ENCODE measurements at regions not wholly inside any gene's neighbourhood (a gene's known extent, or its start where the extent isn't known, plus 50 kb on each side); places are given as distances from the start of the nearest gene placed in this dataset.

DNA sequence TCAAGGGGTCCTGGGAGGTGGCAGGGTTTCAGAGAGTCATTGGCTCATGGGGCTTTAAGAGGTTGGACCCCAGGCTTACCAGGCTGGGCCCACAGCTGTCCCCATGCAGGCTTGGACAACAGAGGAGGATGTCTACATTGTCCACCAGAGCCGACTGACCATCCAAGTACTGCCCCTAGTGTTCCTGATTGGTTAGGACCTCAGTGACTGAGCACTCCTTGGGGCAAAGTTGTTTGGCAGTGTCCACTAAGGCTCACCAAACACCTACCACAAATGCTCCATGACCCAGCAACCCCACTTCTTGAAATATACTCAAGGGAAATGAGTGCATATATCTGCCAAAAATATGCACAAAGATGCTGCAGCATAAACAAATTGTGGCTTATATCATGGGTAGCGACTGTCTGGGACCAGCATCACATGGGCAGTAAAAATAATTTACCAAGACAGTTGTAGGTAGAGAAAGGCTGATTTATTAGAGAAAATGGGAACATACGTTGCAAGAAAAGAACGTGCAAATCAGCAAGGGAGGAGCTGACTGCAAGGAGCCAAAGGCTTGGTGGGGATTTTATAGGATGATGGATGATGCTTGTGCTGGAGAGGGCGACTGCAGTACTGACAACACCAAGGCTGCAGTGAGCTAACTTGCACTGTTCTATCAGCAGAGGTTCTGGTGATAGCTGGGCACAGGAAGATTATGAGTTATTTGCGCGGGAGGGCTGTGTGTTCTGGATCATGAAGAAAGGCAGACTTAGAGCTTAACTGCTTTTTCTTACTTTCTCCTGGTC, 265.2 kb downstream of the GADD45G start:
- no peak for DNase-seq

- DNase-seq, result no peak
Measured at GRCh38 chr9:89871871-89872331, 267.1 kb downstream of the GADD45G start.

DNA sequence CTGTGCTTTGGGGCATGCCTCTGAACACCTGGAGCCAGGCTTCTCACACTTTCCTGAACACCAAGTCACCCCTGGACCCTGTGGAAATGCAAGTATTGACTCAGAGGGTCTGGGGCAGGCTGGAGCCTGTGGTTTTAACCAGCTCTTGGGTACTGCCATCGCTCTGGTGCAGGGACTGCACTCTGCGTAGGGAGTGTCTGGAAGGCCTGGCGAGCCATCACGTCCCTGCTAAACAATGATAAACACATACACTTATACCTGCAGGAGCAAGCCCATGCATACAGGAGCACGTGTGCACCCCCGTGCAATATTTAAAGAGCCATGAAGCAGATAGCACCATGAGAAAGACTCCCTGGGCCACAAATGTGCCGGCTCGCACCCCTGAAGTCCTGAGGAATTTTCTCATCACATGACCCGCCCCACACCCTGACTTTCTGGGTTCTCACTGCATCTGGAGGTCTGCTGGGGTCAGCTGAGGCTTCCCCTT, 267.7 kb downstream of the GADD45G start:
- no peak for DNase-seq

DNA sequence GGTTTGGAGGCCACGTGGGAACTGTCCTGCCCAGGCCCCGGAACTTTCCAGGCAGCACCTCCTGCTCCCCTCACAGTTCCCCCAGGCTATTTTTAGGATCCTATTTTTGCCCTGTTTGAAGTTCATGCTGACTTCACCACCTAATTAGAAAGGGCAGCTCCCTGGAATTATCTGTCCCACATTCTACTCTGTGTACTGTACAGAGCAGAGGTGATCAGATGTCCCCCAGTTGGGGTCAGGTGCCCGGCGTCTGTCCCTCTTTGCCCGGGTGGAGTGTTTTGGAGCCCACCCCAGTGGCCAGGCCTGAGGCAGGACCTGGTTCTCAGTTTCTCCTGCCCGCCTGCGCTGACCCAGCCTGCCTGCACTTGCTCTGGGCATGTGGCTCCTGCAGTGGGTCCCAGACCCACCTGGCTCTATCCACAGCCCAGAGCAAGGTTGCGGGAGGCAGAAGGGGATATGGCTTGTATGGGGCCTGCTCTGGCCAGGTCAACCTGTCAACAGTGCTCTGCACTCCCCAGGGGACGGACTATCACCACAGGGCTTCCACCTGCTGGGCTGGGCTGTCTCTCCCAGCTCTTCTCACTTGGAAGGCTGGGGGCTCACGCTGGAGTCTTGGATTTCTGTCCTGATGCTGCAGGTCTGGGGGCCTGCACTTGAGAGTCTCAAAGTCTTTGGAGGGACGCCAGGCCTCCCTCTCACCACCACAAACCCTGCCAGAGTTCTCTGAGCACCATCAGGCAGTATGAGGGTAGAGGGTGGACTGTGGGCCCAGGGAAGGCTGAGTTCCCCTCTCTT, 268.3 kb downstream of the GADD45G start:
- DNase-seq, result no peak

- no peak for DNase-seq
Measured at GRCh38 chr9:89873801-89874200, 269.0 kb downstream of the GADD45G start.

GRCh38 chr9:89874351-89875321, 269.8 kb downstream of the GADD45G start:
- DNase-seq, result no peak

DNA sequence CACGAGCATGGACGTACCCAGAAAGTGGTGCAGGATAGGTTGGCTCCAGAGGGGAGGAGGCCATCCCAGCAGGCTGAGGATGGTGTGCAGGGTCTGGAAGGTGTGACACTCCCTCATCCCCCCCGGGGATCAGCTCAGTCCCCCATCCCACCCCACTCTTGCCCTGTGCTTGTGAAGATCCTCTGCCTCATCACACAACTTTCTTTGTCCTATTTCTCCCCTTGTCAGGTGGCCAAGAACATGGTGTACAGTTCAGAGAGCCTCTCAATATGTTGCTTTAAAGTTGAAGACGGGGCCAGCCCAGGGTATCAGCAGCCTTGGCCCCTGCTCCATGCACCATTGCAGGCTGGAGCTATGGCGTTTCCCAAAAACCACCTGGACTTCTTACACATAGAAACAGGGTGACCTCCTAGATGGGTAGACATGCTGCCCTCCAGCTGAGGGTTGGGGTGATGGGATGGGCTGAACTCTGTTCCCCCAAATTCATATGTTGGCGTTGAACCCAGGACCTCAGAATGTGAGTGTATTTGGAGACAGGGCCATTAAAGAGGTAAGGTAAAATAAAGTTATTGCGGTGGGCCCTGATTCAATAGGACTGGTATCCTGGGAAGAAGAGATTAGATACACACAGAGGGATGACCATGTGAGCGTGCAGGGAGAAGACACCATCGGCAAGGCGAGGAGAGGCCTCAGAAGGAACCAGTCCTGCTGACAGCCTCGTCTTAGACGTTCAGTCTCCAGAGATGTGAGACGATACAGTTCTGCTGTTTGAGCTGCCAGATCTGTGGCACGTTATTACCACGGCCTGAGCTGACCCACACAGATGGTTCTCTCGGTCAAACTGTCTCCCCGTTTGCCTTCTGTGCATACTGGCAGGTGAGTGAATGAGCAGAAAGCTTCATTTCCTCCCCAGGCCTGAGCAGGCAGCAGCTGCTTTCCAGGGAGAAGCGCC, 272.5 kb downstream of the GADD45G start:
- DNase-seq, result no peak

- DNase-seq, result no peak
Measured at GRCh38 chr9:89878003-89878411, 273.2 kb downstream of the GADD45G start.

- DNase-seq, result no peak
Measured at GRCh38 chr9:89878687-89879086, 273.9 kb downstream of the GADD45G start.

DNA sequence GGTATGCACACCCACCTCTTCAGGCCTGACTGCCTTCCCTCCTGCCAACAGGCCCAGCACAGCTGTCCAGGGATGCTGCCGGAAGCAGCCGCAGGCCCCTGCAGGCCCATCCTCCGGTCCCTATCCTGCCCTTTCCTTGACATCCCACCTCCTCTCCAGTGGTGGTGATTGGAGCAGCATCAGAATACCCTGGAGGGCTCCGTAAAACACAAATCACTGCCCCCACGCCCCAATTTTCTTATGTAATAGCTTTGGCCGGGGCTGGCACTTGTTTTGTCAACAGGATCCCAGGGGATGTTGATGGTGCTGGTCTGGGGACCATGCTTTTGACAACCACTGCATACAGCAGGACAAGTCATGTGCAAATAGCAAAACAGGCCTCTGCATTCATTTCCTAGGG, 274.5 kb downstream of the GADD45G start:
- DNase-seq, result no peak

- no peak for DNase-seq
Measured at GRCh38 chr9:89879701-89880100, 274.9 kb downstream of the GADD45G start.

- DNase-seq, result no peak
Measured at GRCh38 chr9:89880161-89880560, 275.3 kb downstream of the GADD45G start.

DNA sequence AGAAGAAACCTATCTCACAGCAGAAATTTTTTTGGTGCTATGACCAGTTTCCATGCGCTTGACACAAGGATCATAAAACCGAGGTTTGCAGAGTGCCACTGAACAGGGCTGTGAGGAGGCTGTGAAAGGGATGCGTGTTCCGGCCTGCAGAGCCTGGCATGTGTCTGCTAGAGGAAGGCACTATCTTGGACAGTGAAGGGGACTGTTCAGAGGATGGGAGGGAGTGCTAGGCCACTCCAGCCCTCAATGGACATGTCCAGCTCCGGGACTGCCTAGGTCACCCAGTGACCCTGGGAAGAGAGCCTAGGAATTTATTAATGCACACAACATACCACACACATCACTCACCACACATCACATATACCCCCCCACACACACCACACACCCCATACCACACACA, 275.9 kb downstream of the GADD45G start:
- no peak for DNase-seq

DNA sequence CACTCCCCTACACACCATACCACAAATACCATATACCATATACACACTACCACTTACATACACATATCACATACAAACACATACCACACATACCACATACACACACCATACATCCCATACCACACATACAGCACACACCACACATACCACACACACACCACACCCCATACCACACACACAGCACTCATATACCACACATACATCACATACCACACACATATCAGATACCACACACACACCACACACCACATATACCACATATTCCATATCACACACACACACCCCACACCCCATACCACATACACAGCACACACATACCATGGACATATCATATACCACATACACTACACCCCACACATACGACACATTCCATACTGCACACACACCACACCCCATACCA, 276.6 kb downstream of the GADD45G start:
- no peak for DNase-seq

DNA sequence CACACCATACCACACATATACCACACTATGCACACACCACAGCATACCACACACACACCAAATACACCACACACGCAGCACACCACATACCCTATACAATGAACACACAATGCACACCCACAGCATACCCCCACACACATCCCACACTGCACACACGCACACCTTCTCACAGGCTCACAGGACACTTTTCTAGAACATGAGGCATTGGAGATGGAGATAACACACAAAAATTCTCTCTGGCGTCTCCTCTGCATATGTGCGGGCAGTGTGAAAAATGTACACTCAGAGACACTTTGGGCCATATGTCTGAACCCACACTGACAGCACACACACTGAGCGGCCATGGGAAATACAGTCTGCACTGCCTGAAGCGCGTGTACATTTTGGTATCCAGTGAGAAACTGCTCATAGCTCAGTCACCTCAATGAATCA, 278.1 kb downstream of the GADD45G start:
- DNase-seq, result no peak

DNA sequence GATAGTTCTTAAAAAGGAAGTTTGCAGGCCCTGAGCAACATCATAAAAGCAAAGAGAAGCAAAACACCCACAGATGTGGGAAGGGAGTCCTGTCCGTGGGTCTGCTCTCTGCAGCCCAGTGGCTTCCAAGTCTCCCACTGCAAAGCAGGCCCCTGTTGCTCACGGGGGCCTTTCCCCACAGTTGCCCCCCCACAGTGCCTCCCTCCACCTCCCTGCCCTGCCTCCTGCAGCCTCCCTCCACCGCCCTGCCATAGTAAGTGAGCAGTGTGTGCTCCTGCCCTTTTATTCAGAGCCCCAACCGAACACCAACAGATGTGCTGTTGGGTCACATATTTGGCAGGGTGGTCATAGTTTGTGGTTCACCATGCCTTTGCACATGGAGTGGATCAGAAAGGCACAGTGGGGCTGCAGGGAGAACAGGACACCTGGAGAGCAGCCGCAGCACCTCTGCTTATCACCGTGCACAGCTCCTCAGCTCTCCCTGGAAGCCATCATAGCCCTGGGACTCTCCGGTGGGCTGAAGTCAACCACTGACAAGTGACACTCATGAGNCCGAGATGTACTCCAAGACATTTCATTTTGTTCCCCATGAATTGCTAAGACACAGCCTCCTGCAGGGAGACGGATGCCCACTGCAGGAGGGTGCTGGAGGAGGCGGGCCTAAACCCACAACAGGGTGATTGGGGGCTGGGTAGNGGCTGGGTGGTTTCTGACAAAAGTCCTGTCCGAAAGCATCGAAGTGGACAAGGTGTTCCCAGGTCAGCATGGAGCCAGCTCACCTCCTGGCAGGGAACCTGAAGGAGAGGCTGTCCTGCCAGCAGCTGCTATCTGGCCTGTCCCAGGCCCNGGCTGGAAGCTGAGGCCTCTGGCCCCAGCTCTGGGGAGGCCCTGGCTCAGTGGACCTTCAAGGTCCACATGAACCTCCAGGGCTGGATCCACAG, 278.9 kb downstream of the GADD45G start:
- no peak for DNase-seq

DNA sequence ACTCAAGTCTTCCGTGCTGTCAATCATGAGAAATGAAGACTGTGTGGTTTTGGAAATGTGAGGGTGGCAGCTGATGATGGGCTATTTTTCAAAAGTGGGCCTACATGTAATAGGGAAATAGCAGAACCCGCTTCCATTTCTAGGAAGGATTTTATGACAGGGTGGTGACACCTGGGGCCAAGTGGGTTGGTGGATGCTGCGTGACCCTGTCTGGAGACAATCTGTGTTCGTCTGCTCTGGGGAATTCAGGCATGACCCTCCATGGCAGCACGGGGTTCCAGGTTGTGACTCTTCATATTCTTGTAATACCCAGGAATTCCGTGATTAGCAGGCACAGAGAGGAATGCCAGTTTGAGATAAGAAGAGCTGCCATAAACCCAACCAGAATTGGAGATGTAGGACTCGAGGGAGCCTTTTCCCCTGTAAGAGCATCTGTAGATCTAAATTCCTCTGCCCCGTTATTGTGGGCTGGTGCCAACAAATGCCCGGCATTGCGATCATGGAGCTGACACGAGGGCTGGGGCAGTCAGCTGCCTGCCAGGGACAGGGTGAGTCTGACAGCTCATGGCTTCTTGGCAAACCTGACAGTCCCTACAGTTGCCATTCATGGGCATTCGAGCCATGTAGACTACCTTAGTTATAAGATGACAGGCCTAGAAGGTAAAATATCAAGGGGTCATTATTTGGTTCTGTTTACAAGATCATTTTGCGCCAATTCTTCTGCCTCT, 279.7 kb downstream of the GADD45G start:
- no peak for DNase-seq

DNA sequence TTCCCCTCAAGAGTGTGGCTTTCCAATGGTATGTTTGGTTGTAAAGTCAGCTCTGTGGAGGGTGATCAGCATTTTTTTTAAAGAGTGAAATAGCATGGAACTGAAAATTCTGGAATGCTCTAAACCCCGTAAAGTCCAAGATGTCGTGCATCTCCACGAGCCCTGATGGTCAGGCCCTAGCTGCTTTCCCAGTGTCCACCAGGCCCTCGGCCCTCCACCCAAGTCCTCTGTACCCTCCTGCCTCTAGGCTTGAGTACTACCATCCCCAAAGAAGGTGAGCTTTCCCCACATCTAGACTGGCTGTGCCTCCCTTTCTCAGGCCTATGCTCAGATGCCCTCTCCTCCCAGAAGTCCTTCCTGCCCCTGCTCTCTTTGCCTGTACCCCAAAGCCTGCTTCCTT, 280.3 kb downstream of the GADD45G start:
- no peak for DNase-seq

DNA sequence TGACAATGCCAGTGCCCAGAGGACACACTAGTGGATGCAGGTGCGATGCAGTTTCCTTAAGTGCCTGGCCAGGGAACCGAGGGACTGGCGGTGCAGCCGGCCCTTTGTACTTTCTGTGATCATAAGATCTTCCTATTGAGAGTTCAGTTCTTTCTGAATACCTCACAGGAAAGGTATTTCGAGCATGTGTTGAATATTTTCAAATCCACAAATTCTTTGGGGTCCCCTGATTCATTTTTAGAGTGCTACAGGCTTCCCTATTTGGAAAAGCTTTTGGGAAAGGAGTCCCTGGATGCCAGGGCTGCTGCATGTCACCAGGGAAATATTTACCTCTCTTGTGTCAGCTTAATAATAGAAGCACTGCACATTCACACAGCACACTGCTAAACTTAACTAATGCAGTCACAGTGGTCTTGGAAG, 281.5 kb downstream of the GADD45G start:
- DNase-seq, result no peak

- no peak for DNase-seq
Measured at GRCh38 chr9:89887286-89887685, 282.5 kb downstream of the GADD45G start.
